K562 (cell line): ENCODE measurements at regions not wholly inside any gene's neighbourhood (a gene's known extent, or its start where the extent isn't known, plus 50 kb on each side); places are given as distances from the start of the nearest gene placed in this dataset.

Experiments
- POLR2AphosphoS5 ChIP-seq: IDR thresholded peaks from 2 replicates; pipeline ENCODE4 v1.6.1; 2011; ENCODE audit warnings: mild to moderate bottlenecking, low read depth, low read length, moderate library complexity; ENCODE audit not compliant: control insufficient read depth, insufficient read depth
- RNF2 ChIP-seq: sonication (generic); IDR thresholded peaks from 2 replicates; pipeline ENCODE4 v1.6.1; 2016
- ZNF699 ChIP-seq: fragments of 250-450 bp; sonication (Bioruptor Pico); IDR thresholded peaks from 2 replicates; pipeline ENCODE4 v1.8.0; 2021; ENCODE audit warnings: mild to moderate bottlenecking, moderate library complexity; ENCODE audit not compliant: insufficient replicate concordance

GRCh38 chrX:11998944-11999343 lies 139.3 kb upstream of the FRMPD4 start:
- no peak for TF ChIP-seq ZNF699 (CRISPR knock-in tag)
- TF ChIP-seq POLR2AphosphoS5 = no peak
- TF ChIP-seq RNF2 = no peak
